Hepatic stellate cell (primary cell): ENCODE measurements at regions not wholly inside any gene's neighbourhood (a gene's known extent, or its start where the extent isn't known, plus 50 kb on each side); places are given as distances from the start of the nearest gene placed in this dataset.
"Not testable (repeated sequence)": the region's sequence is repeated elsewhere in the genome, so short reads cannot be mapped to it uniquely, and the experiment has no call there.

ENCODE experiments used
- DNase-seq: peaks from one replicate; pipeline ENCODE4 v3.0.0; 2011; ENCODE audit warnings: low spot score

DNA sequence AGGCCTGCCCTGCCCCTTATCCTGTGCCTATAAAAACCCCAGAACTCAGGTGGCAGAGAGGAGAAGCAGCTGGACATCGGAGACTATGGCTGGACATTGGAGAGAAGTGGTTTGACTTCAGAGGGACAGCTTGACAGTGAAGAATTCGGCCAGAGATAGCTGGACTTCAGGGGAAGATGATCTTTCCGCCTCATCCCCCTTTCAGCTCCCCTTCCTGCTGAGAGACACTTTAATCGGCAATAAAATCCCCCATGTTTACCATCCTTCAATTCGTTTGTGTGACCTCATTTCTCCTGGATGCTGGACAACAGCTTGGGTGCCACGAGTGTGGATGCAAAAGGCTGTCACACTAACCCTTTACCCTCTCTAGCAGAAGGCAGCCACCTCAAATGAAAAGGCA lies 134.1 kb upstream of the TUT7 start:
- DNase-seq, result no peak

DNA sequence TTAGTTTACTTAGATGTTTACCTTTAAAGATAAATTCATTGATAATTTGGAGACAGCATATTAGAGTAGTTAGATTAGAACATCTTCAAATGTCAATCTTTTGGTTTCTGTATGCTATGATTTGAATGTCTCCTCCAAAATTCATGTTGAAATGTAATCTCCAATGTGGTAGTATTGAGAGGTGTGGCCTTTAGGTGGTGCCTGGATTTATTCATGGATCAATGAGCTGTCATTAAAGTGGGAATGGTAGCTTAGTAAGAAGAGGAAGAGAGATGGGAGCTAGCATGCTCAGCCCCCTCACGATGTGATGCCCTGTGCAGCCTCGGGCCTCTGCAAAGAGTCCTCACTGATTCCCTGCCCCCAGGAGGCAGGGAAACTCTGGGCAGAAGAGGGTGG lies 133.6 kb upstream of the TUT7 start:
- DNase-seq, result no peak

DNA sequence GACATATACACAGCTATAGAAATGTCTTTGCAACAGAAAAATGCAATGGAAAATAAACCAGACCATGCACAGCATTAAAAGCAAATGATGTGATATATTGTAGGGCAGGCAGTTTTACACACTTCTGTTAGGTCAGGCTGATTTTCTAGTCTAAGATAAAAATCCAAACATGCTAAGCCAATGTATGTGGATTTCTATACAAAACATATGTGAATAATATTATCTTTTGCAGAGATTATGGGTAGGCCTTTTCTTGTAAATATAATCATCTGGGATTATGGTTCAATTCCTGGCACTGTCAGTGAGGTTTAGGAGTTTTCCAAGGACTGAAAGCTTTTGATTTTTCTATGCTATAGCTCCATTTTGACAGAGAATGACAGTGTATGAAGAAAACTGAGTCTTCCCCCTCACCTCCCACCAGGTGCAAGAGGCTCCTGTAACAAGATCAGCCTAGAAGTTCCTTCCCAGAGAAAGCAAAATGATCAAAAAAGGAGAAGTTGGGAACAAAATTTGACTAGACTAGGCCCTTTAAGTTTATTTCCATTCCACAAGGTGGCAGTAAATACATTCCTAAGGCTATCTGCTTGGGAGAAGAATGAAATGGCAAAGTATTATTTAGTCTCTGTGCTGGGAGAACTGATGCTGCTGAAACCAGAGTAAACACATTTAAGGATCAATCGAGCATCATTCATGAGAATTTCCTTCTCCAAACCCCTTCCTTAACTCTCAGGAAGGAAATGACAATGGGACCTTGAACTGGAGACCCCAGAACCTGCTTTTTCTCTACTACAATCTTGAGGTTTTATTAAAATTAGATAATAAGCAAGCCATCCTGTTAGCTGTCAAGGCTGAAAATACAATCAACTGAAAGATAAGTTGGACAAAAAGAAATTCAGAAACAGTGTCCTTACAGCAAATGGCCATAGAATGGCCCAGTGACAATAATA lies 133.0 kb upstream of the TUT7 start:
- peak; percentile 35 for DNase-seq

DNA sequence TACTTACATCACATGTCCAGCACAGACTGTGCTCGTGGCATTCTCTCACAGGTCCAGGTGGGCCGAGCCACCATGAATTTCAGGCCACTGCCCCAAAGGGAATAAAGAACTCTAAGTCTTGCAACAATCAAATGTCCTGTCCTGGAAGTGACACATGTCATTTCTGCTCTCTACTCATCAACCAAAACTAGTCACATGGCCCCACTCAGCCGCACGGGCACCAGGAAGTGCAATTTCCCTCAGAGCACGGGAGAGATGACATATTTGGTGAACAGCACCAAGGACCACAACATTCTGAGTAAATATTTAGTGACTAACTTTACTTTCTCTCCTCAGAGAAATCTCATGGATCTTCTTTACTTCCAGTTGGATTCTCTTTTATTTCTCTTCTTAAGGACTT lies 131.1 kb upstream of the TUT7 start:
- DNase-seq, result no peak

DNA sequence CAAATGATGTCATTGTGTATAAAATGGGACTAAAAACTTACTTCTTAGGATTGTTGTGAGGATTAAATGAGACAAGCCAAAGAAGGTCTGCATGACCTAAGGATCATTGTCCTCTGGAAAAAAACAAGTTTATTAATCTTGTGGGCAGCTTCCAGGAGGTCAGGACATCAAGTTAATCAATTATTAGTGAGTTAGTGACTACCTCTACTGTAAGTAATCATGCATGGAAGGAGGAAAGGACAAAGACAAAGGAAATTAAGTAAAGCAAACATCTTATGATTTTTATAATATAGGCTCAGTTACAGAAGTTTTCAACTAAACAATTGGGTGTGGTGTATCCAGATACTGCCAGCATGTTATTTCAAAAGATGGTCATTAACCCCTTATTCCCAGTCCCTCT lies 129.3 kb upstream of the TUT7 start:
- DNase-seq, result no peak

- DNase-seq, result no peak
Observed at GRCh38 chr9:86481466-86481865, 127.3 kb upstream of the TUT7 start.

DNA sequence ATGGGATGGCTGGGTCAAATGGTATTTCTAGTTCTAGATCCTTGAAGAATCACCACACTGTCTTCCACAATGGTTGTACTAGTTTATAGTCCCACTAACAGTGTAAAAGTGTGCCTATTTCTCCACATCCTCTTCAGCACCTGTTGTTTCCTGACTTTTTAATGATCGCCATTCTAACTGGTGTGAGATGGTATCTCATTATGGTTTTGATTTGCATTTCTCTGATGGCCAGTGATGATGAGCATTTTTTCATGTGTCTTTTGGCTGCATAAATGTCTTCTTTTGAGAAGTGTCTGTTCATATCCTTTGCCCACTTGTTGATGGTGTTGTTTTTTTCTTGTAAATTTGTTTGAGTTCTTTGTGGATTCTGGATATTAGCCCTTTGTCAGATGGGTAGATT lies 121.0 kb upstream of the TUT7 start:
- not testable (repeated sequence) for DNase-seq

DNA sequence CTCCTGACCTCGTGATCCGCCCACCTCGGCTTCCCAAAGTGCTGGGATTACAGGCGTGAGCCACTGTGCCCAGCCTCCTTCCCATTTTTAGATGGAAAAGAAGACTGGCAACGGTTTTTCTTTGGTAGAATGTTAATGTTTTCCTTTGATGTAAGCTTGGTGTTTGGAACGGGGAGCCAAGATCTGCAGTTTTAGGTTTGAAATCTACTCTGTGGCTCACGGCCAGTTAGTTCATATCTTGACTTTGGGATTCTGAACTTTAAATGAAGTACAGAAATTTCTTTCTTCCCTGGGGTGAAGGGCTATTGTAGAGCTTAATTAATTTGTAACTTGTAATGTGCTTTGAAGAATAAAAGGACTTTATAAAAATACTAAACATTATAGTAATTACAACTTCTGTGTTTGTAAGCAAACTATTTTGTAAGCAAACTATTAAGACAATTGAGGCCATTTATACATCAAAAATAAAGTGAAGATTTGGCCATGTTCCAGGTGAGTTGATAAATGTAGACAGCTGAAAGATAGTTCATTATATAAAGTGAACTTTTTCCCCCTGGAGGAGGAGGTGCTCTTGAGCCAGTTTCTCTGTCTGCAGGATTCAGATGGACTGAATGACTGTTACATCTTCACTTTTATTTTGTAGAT lies 117.1 kb upstream of the TUT7 start:
- no peak for DNase-seq

DNA sequence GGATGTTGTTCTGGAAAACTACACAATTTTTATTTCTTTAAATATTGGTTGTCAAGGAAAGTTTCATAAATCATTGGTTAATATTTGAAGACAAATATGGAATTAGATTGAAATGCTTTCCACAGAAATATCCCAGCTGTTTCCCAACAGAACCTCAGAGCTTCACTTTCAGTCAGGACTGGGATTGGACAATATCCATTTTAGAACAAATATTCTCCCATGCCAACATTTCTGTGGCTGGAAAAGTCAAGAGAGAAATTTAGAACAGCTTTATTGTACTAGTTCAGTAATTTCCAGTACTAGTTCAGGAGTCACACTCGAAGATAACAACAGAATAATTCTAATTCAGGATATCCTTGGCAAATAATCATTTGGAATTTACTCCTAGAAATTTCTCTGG lies 116.1 kb upstream of the TUT7 start:
- no peak for DNase-seq

- no peak for DNase-seq
Observed at GRCh38 chr9:86469476-86470250, 115.5 kb upstream of the TUT7 start.

GRCh38 chr9:86464242-86464641 lies 110.0 kb upstream of the TUT7 start:
- no peak for DNase-seq

- no peak for DNase-seq
Observed at GRCh38 chr9:86460216-86461002, 106.2 kb upstream of the TUT7 start.

DNA sequence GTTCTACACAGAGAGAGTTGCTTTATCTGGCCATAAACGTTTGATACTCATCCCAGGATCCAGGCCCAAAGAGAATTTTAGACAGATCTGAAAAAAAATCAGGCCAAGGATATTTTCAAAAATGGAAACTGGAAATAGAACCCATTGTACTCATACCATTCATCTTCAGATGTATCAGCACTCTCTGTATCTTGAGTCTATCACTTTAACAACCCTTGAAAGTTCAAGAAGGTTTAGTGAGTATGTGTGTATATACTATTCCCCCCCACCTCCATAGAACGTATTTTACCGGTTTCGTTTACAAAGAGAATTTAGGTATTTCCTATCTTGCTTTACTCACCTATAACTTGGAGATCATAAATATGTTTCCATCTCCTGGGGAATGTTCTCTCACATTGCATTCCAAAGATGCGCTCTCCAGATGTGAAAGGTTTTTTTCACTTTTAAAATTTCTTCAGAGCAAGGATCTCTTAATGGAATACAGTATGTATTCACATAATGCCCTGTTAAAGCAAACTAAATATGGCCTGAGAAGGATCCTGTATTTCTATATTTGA lies 105.5 kb upstream of the TUT7 start:
- no peak for DNase-seq

DNA sequence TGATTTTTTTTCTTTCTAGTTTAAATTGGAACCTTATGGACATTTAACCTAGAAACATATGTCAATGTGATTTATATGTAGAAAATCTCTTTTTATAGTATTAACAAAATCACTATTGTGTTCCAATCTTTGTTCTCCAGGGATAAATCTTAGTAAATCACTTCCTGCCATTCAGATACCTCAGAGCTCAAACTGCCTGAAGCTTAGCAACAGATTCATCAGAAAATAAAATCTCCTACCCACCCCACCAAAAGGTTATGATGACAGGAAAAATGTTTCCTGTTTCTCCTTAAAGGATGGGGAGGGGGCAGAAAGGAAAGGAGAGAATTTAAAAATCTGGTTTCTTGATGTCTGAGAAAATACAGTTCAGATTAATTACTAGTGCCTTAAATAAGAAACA lies 105.0 kb upstream of the TUT7 start:
- DNase-seq, result no peak

DNA sequence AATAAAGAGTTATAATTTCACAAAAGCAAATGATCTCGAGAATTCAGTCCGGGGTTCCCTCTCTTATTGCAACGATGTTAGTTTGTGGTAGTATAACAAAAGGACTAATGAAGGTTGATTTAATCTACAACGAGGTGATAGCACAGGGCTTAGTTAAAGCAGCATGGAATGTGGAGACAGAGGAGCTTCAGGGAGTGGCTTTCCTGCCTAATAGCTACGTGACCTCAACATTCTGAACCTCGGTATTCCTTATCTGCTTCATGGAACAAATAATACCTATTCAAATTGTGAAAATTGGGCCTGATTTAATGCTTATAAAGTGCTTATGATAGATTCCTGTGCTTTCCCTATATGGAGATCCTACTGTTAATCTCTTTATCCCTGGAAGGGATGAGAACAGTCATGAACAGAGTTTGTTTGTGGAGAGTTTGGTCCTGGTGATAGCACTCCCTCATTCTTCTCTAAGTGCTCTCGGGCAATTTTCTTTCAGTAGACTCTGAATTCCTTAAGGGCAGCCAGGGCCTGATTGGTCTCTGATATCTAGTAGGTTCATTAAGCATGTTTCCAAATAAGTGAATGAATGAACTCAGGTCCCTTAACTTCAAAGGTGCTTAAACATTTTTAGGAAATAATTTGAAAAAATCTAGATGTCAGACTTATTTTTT lies 104.1 kb upstream of the TUT7 start:
- DNase-seq, result no peak

- DNase-seq, result no peak
Observed at GRCh38 chr9:86456416-86456815, 102.2 kb upstream of the TUT7 start.

- DNase-seq, result no peak
Observed at GRCh38 chr9:86454701-86455615, 100.7 kb upstream of the TUT7 start.

DNA sequence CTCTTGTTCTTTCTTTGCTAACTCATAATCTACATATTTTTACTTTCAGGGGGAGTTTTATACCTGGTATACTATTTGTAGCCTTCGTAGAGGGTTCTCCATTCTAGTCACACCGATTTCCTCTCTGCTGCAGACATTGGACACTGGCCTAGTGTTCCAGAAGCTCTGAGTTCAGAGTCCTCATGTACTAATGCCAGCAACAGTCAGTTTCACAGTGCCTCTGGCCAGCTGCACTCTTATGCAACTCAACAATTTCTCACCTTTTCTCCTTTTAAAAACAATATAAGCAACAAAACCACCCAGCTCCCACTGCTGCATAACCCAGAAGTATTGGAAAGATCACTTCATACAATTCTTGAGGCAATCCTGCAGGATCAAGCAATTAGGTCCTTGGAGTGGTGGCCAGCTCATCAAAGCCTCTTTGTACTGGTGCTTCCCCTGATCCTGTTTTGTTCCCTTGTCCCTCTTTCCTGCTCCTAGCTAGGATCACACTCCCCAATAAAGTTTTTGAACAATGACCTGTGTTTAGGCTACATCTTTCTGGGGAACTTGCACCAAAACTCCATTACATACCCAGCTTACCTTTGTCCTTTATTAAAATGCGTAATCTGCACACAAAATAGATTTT lies 98.1 kb upstream of the TUT7 start:
- no peak for DNase-seq

- DNase-seq, result no peak
Observed at GRCh38 chr9:86449246-86449645, 95.0 kb upstream of the TUT7 start.

DNA sequence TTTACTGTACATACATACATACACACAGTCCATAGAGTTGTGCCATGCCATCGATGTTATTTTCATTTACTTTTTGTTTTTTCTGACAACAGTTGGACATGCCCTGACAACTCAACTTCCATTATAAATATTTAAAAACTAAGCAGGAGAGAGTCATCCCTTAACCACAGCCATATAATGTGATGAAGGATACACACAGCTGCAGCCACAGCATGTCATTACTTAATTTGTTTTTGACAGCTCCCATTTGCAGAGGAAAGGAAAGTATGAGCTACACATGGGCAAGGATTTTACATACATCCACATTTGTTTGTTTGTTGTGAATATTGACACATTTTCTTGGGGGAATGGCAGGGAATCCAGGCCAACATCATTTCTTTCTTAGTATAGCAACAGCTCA lies 91.5 kb upstream of the TUT7 start:
- DNase-seq, result no peak
